HT-29 (cell line): ENCODE measurements at regions not wholly inside any gene's neighbourhood (a gene's known extent, or its start where the extent isn't known, plus 50 kb on each side); places are given as distances from the start of the nearest gene placed in this dataset.

ENCODE experiments used
- DNase-seq: peaks from one replicate; pipeline ENCODE4 v3.0.0-alpha.2; 2015; ENCODE audit warnings: low spot score

DNA sequence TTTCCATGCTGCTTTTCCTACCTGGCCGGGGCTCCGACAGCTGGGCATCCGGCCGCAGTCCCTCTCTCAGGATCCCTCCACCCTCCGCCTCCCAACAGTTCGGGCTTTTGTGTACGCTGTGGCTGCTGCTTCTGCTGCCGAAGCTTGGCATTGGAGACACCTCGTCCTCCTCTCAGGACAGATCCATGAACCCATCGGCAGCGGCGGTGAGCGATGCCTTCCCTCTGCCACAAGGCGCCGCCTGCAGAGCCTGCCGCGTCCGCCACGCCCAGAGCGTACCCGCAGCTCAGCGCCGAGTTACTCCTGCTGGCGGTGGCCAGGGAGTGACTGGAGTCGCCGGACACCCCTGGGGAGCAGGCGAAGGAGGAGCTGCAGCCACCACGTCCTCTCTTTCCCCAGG lies 2032.8 kb downstream of the TP53TG3F start:
- DNase-seq, result no peak

DNA sequence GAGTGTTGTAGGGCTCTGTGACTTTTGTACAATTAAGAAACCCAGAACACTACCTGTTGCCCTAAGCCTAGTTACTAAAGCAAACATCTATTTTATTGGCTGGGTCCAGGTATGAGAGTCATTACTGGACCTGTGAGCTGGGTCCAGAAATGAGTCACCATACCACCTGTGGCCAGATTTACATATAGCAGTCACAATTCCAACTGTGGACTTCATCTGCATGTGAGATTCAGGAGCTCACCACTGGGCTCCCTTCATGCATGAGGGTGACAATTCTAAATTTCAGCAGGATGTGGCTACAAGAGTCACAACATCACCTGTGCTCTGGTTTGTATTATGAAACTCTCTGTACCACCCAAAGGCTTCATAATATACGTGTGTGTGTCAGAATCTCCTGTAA lies 2038.0 kb downstream of the TP53TG3F start:
- DNase-seq, result no peak

DNA sequence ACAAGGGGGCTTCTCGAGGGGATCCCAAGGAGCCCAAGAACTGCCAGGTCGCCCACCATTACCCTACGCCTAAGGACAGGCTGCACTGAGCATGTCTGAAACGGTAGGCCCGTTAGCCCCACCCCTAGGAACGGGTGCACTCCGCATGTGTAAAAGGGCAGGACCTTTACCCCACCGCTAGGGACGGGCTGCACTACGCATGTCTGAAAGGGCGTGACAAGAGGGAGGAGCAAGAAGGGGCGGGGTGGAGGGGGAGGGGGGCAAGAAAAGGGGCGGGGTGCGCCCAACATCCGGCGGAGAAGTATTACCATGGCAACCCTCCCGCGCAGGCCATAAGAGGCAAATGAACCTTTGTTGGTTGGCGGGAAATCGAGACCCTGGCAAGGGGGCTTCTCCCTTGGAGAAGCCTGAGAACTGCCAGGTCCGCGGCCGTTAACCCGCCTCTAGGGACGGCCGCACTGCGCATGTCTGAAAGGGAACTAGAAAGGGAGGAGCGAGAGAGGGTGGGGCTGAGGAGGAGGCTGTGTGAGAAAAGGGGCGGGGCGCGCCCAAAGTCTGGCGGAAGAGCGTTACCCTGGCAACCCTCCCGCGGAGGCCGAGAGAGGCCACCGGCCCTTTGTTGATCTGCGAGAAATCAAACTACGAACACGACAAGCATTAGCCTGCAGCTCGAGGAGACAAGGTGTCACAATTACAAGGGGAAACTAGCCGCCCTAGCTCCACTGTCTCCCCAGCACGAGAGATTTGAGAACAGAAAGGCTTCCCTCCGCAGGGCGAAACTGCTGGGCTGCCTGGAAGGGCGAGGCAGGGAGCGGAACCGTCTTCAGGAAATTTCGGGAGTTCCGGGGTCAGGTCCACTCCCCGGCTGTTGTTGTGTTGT lies 2046.8 kb downstream of the TP53TG3F start:
- DNase-seq, result no peak

DNA sequence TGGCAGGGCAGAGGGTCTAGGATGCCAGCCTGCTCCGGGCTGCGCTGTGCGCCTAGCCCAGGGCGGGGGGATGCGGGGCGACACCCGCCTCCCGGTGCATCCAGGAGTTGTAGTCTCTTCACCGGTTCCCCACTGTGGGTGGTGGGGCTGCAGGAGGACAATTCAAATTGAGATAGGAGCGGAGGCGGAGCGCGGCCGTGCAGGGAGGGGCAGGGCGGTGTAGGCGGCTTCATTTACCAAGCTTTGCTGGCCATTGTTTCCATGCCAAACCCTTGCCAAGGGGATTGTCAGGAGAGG lies 2047.4 kb downstream of the TP53TG3F start:
- DNase-seq, result no peak

DNA sequence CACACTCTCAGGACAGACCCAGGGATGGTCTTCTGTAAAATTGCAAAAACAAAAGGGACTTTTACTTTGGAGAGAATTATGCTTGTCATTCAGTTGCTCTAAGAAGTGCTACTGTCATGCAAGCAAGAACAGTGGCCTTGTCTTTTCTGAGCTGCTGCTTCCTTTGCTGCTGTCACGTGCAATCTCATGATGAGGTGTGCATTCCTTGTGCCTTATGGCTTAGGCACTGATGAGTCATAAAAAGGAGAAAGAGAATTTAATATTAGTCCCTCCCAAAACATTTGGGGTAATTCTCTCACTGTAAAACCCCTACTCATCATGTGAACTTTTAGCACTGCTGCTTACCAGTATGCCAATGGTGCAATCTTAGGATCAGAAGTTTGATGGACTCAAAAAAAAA lies 2051.3 kb downstream of the TP53TG3F start:
- no peak for DNase-seq

DNA sequence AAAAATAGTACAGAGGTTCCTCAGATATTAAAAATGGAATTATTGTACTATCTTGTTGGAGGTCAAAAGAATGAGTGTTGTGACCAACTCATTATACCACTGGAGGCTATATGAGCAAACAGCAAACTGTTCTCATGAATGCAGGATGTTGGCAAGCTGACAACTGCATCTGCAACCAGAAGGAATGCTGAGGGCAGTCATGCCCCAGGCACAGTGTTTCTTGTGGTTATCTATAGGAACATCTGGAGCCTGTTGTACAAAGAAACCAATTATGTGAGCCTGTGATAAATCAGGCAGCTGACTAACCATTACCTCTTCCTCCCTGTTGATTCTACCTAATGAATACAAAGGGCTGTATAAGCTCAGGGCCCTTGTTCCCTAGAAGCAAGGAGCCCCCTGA lies 2057.1 kb downstream of the TP53TG3F start:
- no peak for DNase-seq

DNA sequence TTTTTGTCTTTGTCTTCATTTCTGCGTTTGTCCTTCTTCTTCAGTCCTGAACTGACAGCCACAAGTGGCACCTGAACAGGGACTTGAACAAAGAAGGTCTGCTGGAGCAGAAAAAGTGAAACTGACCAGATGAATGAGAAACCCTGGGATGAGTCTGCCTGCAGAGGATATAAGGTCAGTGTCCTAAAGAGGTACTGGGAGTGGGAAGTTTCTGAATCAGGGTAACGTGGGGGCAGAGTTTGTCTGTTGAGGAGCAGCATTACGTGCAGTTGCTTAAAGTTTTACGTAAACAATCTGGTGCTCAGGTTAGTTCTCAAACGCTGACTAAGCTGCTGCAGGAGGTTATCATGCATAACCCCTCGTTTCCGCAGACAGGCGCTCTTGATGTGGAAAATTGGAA lies 2057.6 kb downstream of the TP53TG3F start:
- DNase-seq, result no peak

DNA sequence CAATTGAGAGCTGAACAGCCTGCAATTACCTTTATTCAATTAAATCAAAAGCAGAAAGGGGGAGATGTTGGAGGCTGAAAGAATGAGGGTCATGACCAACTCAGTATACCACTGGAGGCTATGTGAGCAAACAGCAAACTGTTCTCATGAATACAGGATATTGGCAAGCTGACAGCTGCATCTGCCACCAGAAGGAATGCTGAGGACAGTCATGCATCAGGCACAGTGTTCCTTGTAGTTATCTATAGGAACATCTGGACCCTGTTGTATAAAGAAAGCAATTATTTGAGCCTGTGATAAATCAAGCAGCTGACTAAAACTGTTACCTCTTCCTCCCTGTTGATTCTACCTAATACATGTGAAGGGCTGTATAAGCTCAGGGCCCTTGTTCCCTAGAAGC lies 2064.6 kb downstream of the TP53TG3F start:
- DNase-seq, result no peak

DNA sequence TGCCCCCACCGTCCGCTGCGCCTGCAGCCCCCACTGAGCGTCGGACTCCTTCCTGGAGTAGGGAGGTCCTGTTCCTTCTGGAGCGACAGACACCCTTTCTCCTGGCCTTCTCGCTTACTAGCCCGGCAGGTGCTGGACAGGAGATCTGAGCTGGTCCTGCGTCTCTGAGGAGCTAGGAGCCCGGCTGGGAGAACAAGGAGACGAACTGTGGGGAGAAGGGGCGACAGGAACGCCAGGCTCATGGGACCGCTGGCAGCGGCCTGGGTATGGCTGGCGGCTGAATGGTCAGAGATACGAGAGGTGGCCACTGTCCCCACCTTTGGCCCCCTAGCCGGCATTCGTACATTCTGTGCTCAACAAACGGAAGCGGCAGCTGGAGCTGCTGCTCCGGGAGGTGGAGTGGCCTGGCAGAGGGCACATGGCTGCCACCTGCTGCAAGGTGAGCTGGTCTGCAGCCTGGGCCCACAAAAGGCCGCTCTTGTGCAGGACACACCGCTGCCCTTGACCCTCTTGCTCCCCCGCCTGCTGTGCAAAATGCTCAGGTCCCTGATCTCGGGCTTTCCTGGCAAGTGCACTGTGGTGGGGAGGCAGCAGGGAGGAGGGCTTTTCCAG lies 2066.7 kb downstream of the TP53TG3F start:
- DNase-seq, result no peak

DNA sequence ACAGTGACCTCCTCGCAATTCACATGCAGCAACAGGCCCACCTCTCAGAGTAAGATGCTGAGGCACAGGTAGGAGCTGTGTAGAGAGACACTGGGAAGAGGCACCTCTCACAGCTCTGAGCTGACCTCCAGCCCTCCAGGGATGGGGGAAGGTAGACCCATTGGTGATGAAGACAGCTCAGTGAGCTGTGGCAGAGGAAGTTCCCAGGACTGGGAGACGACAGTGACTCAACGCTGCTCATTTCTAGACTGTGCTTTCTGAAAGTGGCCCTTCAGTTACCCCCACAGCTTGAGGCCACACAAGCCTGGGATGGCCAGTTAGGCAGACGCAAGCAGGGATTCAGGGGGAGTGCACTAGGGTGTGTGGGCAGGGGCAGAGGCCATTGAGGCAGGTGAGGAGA lies 2073.2 kb downstream of the TP53TG3F start:
- no peak for DNase-seq

DNA sequence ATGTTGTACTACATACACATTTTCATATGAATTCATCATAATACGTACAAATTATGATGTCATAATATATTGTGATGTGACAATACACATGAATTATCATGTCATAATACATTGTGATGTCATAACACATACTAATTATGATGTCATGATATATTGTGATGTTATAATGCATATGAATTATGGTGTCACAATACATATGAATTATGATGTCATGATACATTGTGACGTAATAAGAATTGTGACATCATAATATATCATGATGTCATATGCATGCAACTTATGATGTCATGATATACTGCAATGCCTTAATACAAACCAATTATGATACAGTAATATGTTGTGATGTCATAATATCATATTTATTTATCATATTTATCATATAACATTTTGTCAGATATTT lies 2074.3 kb downstream of the TP53TG3F start:
- no peak for DNase-seq

DNA sequence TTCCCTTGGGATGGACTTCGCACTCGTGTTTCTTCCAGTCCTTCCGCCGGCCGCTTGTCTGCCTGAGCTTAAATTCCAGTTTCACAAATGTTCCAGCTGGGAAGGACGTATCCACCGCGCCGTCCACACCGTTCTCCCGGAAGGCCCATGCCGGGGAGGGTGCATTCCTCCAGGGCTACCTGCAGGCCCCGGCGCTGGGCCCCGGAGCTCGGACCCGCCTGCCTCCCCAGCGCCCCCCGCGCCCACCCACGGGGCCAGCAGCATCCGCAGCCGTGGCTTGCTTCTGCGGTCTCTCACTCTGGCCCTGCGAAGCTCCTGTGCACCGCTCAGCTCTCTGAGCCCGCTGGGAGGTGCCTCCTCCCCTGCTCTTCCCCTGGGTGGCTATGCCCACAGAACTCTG lies 2084.1 kb downstream of the TP53TG3F start:
- no peak for DNase-seq

DNA sequence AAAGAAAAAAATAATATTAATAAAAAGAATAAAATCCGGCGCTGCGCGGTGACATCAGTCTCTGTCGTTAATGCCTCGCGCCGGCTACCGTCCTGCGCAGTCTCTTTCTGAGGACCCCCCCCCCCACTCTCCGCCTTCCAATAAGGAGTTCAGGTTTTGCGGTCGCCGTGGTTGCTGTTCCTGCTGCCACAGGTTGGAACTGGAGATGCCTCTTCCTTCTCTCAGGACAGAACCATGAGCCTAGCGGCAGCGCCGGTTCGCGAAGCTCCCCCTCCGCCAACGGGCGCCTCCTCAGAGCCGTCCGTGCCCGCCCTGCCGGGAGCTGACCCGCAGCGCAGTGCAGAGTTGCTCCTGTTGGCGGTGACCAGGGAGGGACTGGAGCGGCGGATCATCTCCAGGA lies 2093.4 kb downstream of the TP53TG3F start:
- DNase-seq, result no peak

DNA sequence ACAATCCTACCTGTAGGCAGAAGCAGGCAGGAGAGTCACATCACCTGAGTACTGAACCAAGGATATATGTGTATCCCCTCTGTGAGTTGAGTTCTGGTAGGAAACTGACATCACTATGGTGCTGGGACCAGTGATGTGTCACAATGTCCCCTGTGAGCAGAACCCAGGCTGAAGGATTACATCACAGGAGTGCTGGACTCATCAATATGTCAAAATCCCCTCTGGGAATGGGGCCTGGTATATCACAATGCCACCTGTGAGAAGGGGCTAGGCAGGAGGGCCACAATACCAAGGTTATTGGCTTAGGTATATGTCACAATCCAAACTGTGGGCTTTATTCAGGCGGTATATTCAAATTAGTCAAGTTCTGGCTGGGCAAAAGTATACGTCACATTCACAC lies 2098.3 kb downstream of the TP53TG3F start:
- no peak for DNase-seq

DNA sequence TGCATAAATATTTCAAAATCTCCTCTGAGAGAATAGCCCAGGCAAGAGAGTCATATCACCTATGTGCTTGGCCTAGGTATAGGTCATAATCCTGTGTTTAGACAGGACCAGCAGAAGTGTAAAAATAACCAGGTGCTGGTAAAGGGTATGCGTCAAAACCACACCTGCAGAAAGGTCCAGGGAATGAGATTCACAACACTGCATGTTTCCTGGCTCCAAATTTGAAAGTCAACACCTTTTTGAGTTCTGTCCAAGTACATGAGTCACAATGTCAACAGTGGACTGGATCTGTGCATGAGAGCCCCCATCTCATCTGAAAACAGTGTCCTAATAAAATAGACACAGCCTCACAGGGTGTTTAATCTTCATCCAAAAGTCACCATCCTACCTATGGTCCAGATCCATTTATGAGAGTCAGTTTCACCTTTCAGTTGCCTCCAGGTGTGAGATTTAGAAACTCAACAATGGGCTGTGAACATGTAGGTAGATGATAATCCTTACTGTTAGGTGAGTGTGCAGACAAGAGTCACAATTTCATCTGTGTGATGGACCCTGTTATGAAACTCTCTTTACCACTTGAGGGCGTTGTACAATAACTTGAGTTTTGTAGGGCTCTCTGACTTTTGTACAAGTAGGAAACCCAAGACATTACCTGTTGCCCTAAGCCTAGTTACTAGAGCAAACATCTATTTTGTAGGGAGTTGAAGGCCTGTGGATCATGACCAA lies 2100.7 kb downstream of the TP53TG3F start:
- DNase-seq, result peak; percentile 19

DNA sequence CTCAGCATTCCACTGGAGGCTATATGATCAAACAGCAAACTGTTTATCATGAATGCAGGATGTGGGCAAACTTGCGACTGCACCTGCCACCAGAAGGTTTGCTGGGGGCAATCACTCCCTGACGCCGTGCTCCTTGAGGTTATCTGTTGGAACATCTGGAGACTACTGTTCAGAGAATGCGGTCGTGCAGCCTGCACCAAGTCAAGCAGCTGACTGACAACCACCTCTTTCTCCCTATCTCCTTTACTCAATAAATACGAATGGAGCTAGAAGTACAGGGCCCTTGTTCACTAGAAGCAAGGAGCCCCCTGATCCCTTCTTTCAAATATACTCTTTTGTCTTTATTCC lies 2101.2 kb downstream of the TP53TG3F start:
- DNase-seq, result no peak

DNA sequence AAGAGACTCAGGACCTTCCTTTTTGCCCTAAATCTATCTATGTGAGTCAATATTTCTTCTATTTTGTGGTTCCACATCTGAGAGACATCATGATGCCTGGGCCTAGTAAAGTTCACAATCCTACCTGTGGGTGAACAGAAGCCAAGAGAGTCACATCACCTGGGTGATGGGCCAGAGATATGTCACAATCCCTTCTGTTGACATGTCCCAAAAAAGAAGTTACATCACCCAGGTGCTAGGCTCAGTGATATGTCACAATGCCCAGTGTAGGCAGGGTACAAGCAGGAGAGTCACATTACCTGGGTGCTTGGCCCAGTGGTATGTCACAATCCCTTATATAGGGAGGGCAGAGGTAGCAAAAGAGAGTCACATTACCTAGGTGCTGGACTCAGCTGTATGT lies 2101.9 kb downstream of the TP53TG3F start:
- no peak for DNase-seq

DNA sequence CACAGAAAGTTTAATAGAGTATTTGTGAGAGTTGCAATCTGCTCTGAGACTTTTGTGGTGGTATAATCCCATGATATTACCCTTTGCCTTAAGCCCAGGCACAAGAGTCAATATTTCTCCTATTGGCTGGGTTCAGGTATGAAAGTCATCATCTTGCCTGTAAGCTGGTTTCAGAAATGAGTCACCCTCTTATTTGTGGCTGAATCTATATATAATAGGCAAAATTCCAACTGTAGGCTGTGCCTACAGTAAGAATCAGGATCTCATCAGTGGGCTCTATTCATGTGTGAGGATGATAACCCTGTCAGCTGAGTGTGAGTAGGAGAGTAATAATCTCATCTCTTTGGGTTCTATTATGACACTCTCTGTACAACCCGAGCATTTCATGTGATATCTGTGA lies 2103.1 kb downstream of the TP53TG3F start:
- no peak for DNase-seq

DNA sequence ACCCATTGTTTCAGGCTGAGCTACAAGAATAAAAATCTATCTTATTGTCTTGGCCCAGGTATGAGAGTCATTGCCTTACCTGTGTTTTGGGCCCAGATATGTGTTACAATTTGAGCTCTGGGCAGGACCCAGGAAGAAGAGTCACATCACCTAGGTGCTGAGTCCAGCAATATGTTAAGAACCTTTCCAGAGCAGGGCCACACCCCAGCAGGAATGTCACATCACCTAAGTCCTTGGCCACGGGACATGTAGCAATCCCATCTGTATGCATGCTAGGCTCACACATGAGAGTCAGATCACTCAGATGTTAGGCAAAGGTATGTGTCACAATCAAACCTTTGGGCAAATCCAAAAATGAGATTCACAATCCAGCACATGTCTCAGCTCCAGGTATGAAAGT lies 2103.5 kb downstream of the TP53TG3F start:
- no peak for DNase-seq

DNA sequence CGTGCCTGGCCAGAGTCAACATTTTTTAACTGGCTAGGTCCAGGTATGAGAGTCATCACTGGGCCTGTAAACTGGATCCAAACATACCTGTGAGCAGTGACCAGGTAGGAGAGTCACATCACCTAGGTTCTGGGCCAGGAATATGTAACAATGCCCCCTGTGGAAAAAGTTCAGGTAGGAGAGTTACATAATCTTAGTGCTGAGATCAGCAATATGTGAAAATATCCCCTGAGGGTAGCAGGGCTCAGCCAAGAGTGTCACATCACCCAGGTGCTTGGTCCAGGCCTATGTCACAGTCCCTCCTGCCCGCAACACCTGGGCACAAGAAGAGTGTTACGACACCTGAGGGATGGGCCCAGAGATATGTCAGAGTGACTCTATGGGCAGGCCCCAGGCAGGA lies 2104.7 kb downstream of the TP53TG3F start:
- DNase-seq, result no peak

DNA sequence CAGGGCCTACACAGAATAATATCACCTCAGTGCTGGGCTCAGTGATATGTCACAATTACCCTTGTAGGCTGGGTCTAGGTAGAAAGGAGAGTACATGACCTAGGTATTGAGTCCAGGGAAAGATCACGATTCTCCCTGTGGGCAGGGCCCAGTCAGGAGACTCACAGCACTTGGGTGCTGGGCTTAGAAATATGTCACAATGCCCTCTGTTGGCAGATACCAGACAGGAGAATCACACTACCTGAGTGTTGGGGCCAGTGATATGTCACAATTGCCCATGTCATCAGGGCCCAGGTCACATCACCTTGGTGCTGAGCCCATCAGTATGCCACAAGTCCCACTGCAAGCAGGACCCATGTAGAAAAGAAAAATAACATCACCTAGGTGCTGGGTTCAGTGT lies 2105.5 kb downstream of the TP53TG3F start:
- no peak for DNase-seq

DNA sequence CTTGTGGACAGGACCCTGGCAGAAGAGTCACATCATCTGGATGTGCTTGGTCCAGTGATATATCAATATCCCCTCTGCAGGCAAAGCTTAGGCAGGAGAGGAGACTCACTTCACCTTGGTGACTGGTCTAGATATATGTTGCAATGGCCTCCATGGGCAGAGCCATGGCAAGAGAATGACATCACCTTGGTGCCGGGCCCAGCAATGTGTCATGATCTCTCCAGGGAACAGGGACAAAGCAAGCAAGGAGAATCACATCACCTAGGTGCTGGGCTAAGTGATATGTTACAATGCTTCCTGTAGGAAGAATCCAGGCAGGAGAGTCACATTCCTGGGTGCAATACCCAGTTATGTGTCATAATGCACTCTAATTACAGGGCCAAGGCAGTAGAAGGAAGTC lies 2106.2 kb downstream of the TP53TG3F start:
- no peak for DNase-seq

DNA sequence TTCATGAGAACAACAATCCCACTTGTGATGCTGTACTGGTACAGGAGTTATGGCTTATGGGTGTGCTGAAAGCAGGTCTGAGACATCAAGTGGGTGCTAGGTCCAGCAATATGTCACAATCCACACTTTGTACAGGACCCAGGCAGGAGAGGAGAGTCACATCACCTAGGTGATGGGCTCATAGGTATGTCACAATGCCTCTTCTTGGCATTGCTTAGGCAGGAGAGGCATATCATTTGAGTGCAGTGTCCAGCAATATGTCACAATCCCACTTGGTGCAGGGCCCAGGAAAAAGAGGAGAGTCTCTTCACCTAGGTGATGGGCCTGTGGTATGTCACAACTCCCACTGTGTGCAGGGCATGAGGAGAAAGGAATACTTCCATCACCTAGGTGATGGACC lies 2110.0 kb downstream of the TP53TG3F start:
- DNase-seq, result no peak
